GM20000 (cell line): ENCODE measurements at regions not wholly inside any gene's neighbourhood (a gene's known extent, or its start where the extent isn't known, plus 50 kb on each side); places are given as distances from the start of the nearest gene placed in this dataset.
"Not testable (repeated sequence)": the region's sequence is repeated elsewhere in the genome, so short reads cannot be mapped to it uniquely, and the experiment has no call there.

Experiments used
- DNase-seq: peaks from one replicate; pipeline ENCODE4 v3.0.0; 2012; ENCODE audit warnings: low spot score
- TF ChIP-seq, protein P1 (sequence below): IDR thresholded peaks from 2 replicates; pipeline ENCODE4 v1.5.1; 2012; ENCODE audit warnings: mild to moderate bottlenecking, control low read depth; ENCODE audit errors: extremely low read depth, missing control alignments

DNA sequence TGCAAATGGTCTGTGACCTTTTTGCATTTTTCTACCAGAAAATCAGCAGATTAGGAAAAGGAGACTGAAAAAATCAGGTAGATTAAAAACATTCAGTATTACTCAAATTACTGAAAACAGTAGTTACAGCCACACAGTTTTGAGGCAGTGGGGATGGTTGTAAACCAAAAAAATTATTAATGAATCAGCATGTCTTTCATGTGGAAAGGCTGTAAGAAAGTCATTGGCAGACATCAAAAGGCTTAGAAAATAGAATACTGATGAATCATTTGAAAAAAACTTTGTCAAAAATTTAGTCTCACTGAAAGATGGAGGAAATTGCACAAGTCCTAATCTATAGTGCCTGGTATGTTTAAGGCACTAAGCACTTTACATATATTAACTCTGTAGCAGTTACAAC lies 133.9 kb upstream of the GCFC2 start:
- TF ChIP-seq, protein P1, sequence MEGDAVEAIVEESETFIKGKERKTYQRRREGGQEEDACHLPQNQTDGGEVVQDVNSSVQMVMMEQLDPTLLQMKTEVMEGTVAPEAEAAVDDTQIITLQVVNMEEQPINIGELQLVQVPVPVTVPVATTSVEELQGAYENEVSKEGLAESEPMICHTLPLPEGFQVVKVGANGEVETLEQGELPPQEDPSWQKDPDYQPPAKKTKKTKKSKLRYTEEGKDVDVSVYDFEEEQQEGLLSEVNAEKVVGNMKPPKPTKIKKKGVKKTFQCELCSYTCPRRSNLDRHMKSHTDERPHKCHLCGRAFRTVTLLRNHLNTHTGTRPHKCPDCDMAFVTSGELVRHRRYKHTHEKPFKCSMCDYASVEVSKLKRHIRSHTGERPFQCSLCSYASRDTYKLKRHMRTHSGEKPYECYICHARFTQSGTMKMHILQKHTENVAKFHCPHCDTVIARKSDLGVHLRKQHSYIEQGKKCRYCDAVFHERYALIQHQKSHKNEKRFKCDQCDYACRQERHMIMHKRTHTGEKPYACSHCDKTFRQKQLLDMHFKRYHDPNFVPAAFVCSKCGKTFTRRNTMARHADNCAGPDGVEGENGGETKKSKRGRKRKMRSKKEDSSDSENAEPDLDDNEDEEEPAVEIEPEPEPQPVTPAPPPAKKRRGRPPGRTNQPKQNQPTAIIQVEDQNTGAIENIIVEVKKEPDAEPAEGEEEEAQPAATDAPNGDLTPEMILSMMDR = no peak
- DNase-seq = peak; percentile 8

DNA sequence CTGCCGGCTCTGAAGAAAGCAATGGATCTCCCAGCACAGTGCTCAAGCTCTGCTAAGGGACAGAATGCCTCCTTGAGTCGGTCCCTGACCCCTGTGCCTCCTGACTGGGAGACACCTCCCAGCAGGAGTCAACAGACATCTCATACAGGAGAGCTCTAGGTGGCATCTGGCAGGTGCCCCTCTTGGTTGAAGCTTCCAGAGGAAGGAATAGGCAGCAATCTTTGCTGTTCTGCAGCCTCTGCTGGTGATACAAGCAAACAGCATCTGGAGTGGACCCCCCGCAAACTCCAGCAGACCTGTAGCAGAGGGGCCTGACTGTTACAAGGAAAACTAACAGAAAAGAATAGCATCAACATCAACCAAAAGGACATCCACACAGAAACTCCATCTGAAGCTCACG lies 123.9 kb upstream of the GCFC2 start:
- not testable (repeated sequence) for DNase-seq

DNA sequence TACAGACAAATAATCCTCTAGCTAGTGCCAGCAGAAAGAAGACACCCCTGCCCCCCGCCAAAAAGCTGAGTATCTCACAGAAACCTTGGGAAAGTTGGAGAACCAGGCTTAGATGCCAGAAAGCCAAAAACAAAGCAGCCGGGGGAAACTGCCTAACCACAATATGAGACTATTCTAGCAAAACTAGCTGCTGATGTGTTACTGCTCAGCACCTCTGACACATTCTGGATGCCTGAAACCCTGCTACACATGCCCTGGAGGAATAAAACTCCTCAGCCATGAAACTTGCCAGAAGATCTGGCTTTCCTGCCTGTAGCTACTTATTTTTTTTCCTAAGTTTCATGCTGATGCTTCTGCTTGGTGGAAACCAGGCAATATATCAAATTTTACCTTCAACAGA lies 122.7 kb upstream of the GCFC2 start:
- TF ChIP-seq, protein P1 = no peak
- DNase-seq = no peak

DNA sequence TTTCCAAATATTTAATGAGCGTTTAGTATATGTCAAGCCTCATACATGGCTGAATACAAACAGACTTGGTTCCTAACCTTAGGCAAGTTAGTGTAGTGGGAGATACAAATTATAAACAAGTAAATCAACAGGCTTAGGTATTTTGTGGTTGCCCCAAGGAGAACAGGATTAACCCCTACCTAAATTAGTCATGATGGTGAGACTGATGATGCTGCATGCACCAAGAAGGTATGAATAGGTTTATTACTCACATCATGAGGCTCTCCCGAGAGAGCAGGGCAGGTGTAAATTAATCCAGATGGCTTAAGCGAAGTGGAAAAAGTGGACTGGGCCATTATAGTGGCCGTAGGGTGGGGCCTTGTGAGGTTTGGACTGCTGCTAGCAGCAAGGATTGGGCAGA lies 118.1 kb upstream of the GCFC2 start:
- no peak for DNase-seq
- TF ChIP-seq, protein P1 = no peak

DNA sequence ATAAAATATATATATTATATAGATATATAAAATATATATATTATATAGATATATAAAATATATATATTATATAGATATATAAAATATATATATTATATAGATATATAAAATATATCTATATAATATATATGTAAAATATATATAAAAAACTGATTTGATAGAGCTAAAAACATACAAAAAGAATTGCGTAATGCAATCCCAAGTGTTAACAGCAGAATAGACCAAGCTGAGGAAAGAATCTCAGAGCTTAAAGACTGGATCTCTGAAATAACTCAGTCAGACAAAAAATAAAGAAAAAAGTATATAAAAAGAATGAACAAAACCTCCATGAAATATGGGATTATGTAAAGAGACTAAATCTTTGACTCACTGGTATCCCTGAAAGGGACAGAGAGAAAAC lies 112.8 kb upstream of the GCFC2 start:
- DNase-seq = not testable (repeated sequence)

DNA sequence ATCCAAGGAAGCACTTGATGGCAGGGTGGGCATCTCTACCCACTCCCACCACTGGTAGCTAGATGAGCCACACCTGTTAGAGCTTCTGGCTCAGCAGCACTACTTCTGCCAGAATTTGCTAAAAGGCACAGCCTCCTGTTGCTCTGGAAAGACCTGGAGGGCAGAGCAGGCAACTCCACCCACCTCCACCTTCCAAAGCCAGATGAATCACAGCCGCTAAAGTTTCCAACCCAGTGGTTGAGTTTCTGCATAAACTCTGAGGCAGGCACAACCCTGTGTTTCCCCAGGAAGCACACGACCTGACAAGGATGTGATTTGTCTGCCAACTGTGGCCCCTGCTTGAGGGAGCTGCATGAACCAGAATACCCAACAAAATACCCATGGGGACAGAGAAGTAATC lies 111.6 kb upstream of the GCFC2 start:
- DNase-seq = no peak
- TF ChIP-seq, protein P1 = no peak

DNA sequence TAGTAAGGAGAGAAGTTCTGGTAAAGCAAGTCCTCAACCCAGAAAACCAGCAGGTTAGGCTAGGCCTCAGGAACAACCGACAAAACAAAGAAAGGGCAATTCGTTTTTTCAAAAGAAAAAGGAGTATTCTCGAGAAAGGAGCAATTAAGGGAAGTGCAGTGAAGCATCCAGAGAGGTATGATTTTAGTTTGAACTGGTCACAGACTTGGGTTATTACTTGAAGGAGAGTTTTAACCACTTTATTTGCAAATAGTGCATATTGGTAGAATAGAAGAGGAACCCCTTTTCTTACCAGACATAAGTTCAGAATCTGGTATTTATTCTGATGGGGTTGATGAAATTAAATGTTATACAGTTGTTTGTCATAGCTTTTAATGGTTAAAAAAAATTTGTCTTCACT lies 110.0 kb upstream of the GCFC2 start:
- TF ChIP-seq, protein P1 = no peak
- DNase-seq = peak; percentile 15

DNA sequence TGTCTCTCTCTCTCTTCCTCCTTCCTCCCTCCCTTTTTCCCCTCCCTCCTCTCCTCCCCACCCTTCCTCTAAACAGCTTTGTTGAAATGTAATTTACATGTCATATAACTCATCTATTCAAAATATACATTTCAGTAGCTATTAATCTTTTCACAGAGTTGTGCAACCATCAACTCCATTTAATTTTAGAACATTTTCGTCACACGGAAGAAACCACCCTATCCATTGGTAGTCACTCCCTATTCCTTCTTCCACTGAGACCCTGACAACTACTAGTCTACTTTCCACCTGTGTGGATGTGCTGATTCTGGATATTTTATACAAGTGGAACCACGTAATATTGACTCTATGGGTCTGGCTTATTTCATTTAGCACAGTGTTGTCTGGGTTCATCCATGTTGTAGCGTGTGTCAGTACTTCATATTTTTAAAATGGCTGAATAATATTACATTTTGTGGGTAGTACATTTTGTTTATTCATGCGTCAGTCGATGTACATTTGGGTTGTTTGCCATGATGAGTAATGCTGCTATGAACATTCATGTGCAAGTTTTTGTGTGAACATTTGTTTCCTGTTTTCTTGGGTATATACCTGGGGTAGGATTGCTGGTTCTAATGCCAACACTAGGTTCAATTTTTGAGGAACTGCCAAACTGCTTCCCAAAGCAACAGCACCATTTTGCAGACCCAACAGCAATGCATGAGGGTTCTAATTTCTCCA lies 100.1 kb upstream of the GCFC2 start:
- TF ChIP-seq, protein P1 = no peak

More for the DNA sequence above, 100.1 kb upstream of the GCFC2 start:
- DNase-seq = no peak
